H1 (cell line): ENCODE measurements at regions not wholly inside any gene's neighbourhood (a gene's known extent, or its start where the extent isn't known, plus 50 kb on each side); places are given as distances from the start of the nearest gene placed in this dataset.

Experiments
- CTCF ChIA-PET: fragments of 300-600 bp; sonication (Branson Sonifier 250); formaldehyde crosslinking; loops from one replicate; lab custom pipeline; 2021; ENCODE audit not compliant: partially characterized antibody; lab: Charles Lee
- POLR2A ChIA-PET: fragments of 300-600 bp; sonication (Branson Sonifier 250); formaldehyde crosslinking; loops from one replicate; lab custom pipeline; 2021; ENCODE audit warnings: inconsistent platforms; ENCODE audit not compliant: partially characterized antibody; lab: Charles Lee
- DNase-seq, 2 experiments: peaks; one replicate each; pipeline versions ENCODE4 v3.0.0 to v3.0.0-alpha.2; 2010 to 2022; ENCODE audit warnings: low spot score in 2 of 2, low read depth in 1 of 2, mixed read lengths in 1 of 2
- FAIRE-seq: peaks from 2 replicates; lab custom pipeline; 2011; peaks lifted over from hg19 to GRCh38; lab: Jason Lieb, UNC
- H2AFZ ChIP-seq: 2 replicates; pipeline ENCODE4 v1.8.1; 2012; ENCODE audit warnings: low read length, inconsistent platforms
- H2AK5ac ChIP-seq: 2 replicates; pipeline ENCODE4 v1.6.1; 2013; ENCODE audit warnings: low read depth, low read length
- H2BK120ac ChIP-seq: replicated peaks from 2 replicates; pipeline ENCODE3; 2013; ENCODE audit warnings: low read depth, low read length, inconsistent platforms
- H2BK12ac ChIP-seq: 2 replicates; pipeline ENCODE4 v1.6.1; 2013; ENCODE audit warnings: low read depth, low read length
- H2BK15ac ChIP-seq: 2 replicates; pipeline ENCODE4 v1.6.1; 2013; ENCODE audit warnings: low read length
- H2BK20ac ChIP-seq: 2 replicates; pipeline ENCODE4 v1.6.1; 2013; ENCODE audit warnings: low read length
- H2BK5ac ChIP-seq: 2 replicates; pipeline ENCODE4 v1.6.1; 2013; ENCODE audit warnings: low read depth, low read length
- H3K14ac ChIP-seq: 2 replicates; pipeline ENCODE4 v1.6.1; 2013; ENCODE audit warnings: inconsistent platforms; ENCODE audit not compliant: insufficient read length
- H3K18ac ChIP-seq: 2 replicates; pipeline ENCODE4 v1.6.1; 2013; ENCODE audit warnings: low read length; ENCODE audit errors: extremely low read depth
- H3K23ac ChIP-seq: 2 replicates; pipeline ENCODE4 v1.6.1; 2013; ENCODE audit warnings: inconsistent platforms; ENCODE audit not compliant: insufficient read length
- H3K23me2 ChIP-seq: 2 replicates; pipeline ENCODE4 v1.6.1; 2013; ENCODE audit warnings: low read depth, low read length
- H3K27ac ChIP-seq: 2 replicates; pipeline ENCODE4 v1.6.1; 2011; ENCODE audit warnings: low read depth, low read length, inconsistent platforms
- H3K27me3 ChIP-seq, 4 experiments: replicated peaks in 1 of 4; 1 replicate in 1 of 4; 2 replicates in 3 of 4; pipeline versions ENCODE4 v1.6.1 to v1.8.1; 2011 to 2013; ENCODE audit warnings: low read length in 3 of 4, mild to moderate bottlenecking in 3 of 4, inconsistent platforms in 2 of 4, mixed read lengths in 2 of 4, moderate library complexity in 1 of 4; ENCODE audit not compliant: control insufficient read depth in 3 of 4, insufficient read depth in 3 of 4; ENCODE audit errors: extremely low read depth in 1 of 4
- H3K36me3 ChIP-seq, 4 experiments: 2 replicates each; pipeline versions ENCODE4 v1.6.1 to v1.8.1; 2011 to 2013; ENCODE audit warnings: mild to moderate bottlenecking in 4 of 4, low read length in 3 of 4, moderate library complexity in 2 of 4, control low read depth in 1 of 4, inconsistent platforms in 1 of 4; ENCODE audit not compliant: insufficient read depth in 4 of 4, control insufficient read depth in 2 of 4
- H3K4ac ChIP-seq: replicated peaks from 2 replicates; pipeline ENCODE3; 2013; ENCODE audit warnings: low read length, low read depth, mixed read lengths, inconsistent platforms; ENCODE audit not compliant: insufficient read length
- H3K4me1 ChIP-seq, 4 experiments: replicated peaks in 1 of 4; 1 replicate in 1 of 4; 2 replicates in 3 of 4; pipeline versions ENCODE4 v1.6.1 to v1.8.1; 2011 to 2013; ENCODE audit warnings: low read length in 3 of 4, inconsistent platforms in 2 of 4, mixed read lengths in 1 of 4; ENCODE audit not compliant: insufficient read depth in 4 of 4, control insufficient read depth in 3 of 4
- H3K4me2 ChIP-seq, 2 experiments: 2 replicates each; pipeline versions ENCODE4 v1.6.1 to v1.8.1; 2011 to 2013; ENCODE audit warnings: low read depth in 2 of 2, low read length in 2 of 2, control low read depth in 1 of 2, inconsistent platforms in 1 of 2, mild to moderate bottlenecking in 1 of 2; ENCODE audit not compliant: insufficient read depth in 1 of 2
- H3K4me3 ChIP-seq, 4 experiments: fragments of 200-600, 300-600 bp in 1 of 4; sonication (generic), shearing (Covaris generic), sonication (Bioruptor Twin) in 1 of 4; 2 replicates each; pipeline versions ENCODE4 v1.5.1 to v1.8.1; 2011 to 2016; ENCODE audit warnings: low read length in 4 of 4, low read depth in 3 of 4, control low read depth in 2 of 4, inconsistent platforms in 2 of 4, mild to moderate bottlenecking in 2 of 4, mixed read lengths in 1 of 4, moderate library complexity in 1 of 4; ENCODE audit not compliant: insufficient read depth in 2 of 4; ENCODE audit errors: extremely low read depth in 1 of 4
- H3K56ac ChIP-seq: replicated peaks from 2 replicates; pipeline ENCODE3; 2013; ENCODE audit warnings: low read depth, mild to moderate bottlenecking, mixed read lengths, low read length, inconsistent platforms; ENCODE audit not compliant: insufficient read length
- H3K79me1 ChIP-seq: 2 replicates; pipeline ENCODE4 v1.6.1; 2013; ENCODE audit warnings: low read depth, low read length, control low read depth
- H3K79me2 ChIP-seq, 2 experiments: 2 replicates each; pipeline versions ENCODE4 v1.6.1 to v1.8.1; 2012 to 2013; ENCODE audit warnings: low read length in 2 of 2, mild to moderate bottlenecking in 2 of 2, inconsistent platforms in 1 of 2; ENCODE audit not compliant: insufficient read depth in 2 of 2, control insufficient read depth in 1 of 2
- H3K9ac ChIP-seq, 4 experiments: replicated peaks in 1 of 4; 1 replicate in 1 of 4; 2 replicates in 3 of 4; pipeline versions ENCODE4 v1.6.1 to v1.8.1; 2011 to 2013; ENCODE audit warnings: low read depth in 3 of 4, low read length in 3 of 4, control low read depth in 2 of 4, mild to moderate bottlenecking in 2 of 4, moderate library complexity in 2 of 4, inconsistent platforms in 1 of 4; ENCODE audit errors: extremely low read depth in 1 of 4
- H3K9me3 ChIP-seq, 2 experiments: 2 replicates each; pipeline versions ENCODE4 v1.6.1 to v1.8.1; 2012 to 2013; ENCODE audit warnings: mild to moderate bottlenecking in 2 of 2, moderate library complexity in 2 of 2, control low read depth in 1 of 2, inconsistent platforms in 1 of 2, low read depth in 1 of 2, low read length in 1 of 2, mixed read lengths in 1 of 2; ENCODE audit not compliant: insufficient read depth in 2 of 2
- H4K20me1 ChIP-seq, 2 experiments: replicated peaks in 1 of 2; 2 replicates each; pipeline versions ENCODE3 to v1.8.1; 2011 to 2013; ENCODE audit warnings: inconsistent platforms in 2 of 2, low read length in 2 of 2, mild to moderate bottlenecking in 1 of 2; ENCODE audit not compliant: insufficient read depth in 2 of 2, control insufficient read depth in 1 of 2
- H4K5ac ChIP-seq: 2 replicates; pipeline ENCODE4 v1.6.1; 2013; ENCODE audit warnings: low read length, low read depth, mixed read lengths, inconsistent platforms; ENCODE audit not compliant: insufficient read length
- H4K8ac ChIP-seq: 2 replicates; pipeline ENCODE4 v1.8.0; 2013; ENCODE audit warnings: mild to moderate bottlenecking, moderate library complexity, low read length, inconsistent platforms; ENCODE audit not compliant: insufficient read depth; ENCODE audit errors: extremely low read depth
- H4K91ac ChIP-seq: replicated peaks from 2 replicates; pipeline ENCODE3; 2013; ENCODE audit warnings: low read length, mixed read lengths, inconsistent platforms; ENCODE audit not compliant: insufficient read length
- BACH1 ChIP-seq: IDR thresholded peaks from 2 replicates; pipeline ENCODE4 v1.6.1; 2012; ENCODE audit warnings: low read length, improper control_type of control experiment
- CBX8 ChIP-seq: fragments of 300-800, 300-1000 bp; sonication (generic); IDR thresholded peaks from 2 replicates; pipeline ENCODE4 v1.7.1; 2016; ENCODE audit warnings: low read depth, low read length, borderline replicate concordance
- CTCF ChIP-seq, 3 experiments: IDR thresholded peaks; 1 replicate in 2 of 3; 2 replicates in 1 of 3; pipeline versions ENCODE4 v1.5.1 to v1.6.1; 2011; ENCODE audit warnings: low read length in 3 of 3, mild to moderate bottlenecking in 3 of 3, inconsistent platforms in 2 of 3, low read depth in 1 of 3, moderate library complexity in 1 of 3; ENCODE audit not compliant: insufficient read depth in 1 of 3; ENCODE audit errors: control extremely low read depth in 1 of 3
- EGR1 ChIP-seq: IDR thresholded peaks from 2 replicates; pipeline ENCODE4 v1.6.1; 2011; ENCODE audit warnings: low read depth, low read length, borderline replicate concordance
- EP300 ChIP-seq, 2 experiments: IDR thresholded peaks; 1 replicate in 1 of 2; 2 replicates in 1 of 2; pipeline ENCODE4 v1.6.1; 2011 to 2012; ENCODE audit warnings: low read depth in 2 of 2, low read length in 2 of 2, mild to moderate bottlenecking in 2 of 2, borderline replicate concordance in 1 of 2, inconsistent platforms in 1 of 2, moderate library complexity in 1 of 2
- EZH2 ChIP-seq: fragments of 200-600 bp; sonication (generic); IDR thresholded peaks from 2 replicates; pipeline ENCODE4 v1.7.1; 2012; ENCODE audit warnings: low read depth, mild to moderate bottlenecking, moderate library complexity, low read length, inconsistent platforms; ENCODE audit not compliant: severe bottlenecking
- JUND ChIP-seq: IDR thresholded peaks from 2 replicates; pipeline ENCODE4 v1.6.1; 2011; ENCODE audit warnings: mild to moderate bottlenecking, improper control_type of control experiment, low read length
- SIRT6 ChIP-seq: IDR thresholded peaks from one replicate; pipeline ENCODE4 v1.7.1; 2012; ENCODE audit warnings: low read length, inconsistent platforms
- USF2 ChIP-seq: IDR thresholded peaks from 2 replicates; pipeline ENCODE4 v1.6.1; 2011; ENCODE audit warnings: low read length, improper control_type of control experiment
- WGBS, 2 experiments: shearing (Covaris generic) in 1 of 2; methylation state at CpG; one replicate each; pipeline versions ENCODE4 v1.1.6 to v1.1.7; 2013 to 2015; ENCODE audit warnings: low lambda C conversion rate in 2 of 2, mixed read lengths in 2 of 2, inconsistent platforms in 1 of 2, low coverage in 1 of 2, missing lambda C conversion rate in 1 of 2; ENCODE audit not compliant: insufficient replicate concordance in 2 of 2, insufficient coverage in 1 of 2, insufficient read length in 1 of 2; ENCODE audit errors: extremely low coverage in 1 of 2, missing lambda C conversion rate in 1 of 2; 5-methylcytosine and 5-hydroxymethylcytosine counted together

GRCh38 chr2:189372688-189373257, 68.5 kb upstream of the WDR75 start:
- H2BK15ac ChIP-seq: no peak overlapping the region
- H3K27me3 ChIP-seq: no peaks in the 10 kb centered on the region
- no peak for TF ChIP-seq SIRT6
- no peak for TF ChIP-seq CBX8
- no peak for TF ChIP-seq JUND
- no peak for TF ChIP-seq EP300 (IDR thresholded peaks at IDR 0.05; ENCODE audit: borderline replicate concordance in 1 of 2, low read depth in 2 of 2, low read length in 2 of 2)
- TF ChIP-seq EZH2: no peak
- TF ChIP-seq BACH1: no peak
- TF ChIP-seq EGR1: no peak
- TF ChIP-seq USF2: no peak
- no peak for TF ChIP-seq CTCF (IDR thresholded peaks at IDR 0.05; ENCODE audit: control extremely low read depth in 1 of 3, insufficient read depth in 1 of 3, low read depth in 1 of 3, low read length in 3 of 3)
- TF ChIP-seq, all 59 proteins: peak for 0
- no peak overlapping the region for H3K23ac ChIP-seq
- H3K23me2 ChIP-seq: no peaks in the 10 kb centered on the region; the same call in 1 of the 2 replicates
- H2BK20ac ChIP-seq: no peak overlapping the region
- CTCF ChIA-PET: no interaction called here
- H2BK5ac ChIP-seq: no peak overlapping the region
- no peak overlapping the region for H4K8ac ChIP-seq
- H3K9me3 ChIP-seq: no peaks in the 10 kb centered on the region
- no peak for DNase-seq
- no peak overlapping the region for H2AFZ ChIP-seq
- no peaks in the 10 kb centered on the region for H3K4me1 ChIP-seq
- no peak overlapping the region for H3K56ac ChIP-seq
- no peak overlapping the region for H3K27ac ChIP-seq
- H2AK5ac ChIP-seq: no peak overlapping the region
- no peak overlapping the region for H4K5ac ChIP-seq
- H4K20me1 ChIP-seq: no peaks in the 10 kb centered on the region
- no peak overlapping the region for H3K4ac ChIP-seq
- H3K79me2 ChIP-seq: no peaks in the 10 kb centered on the region
- WGBS, 2 experiments: 84% methylated on average over 1 of the region's 1 CpG; no CpG with 5 or more reads in 1 of the 2 experiments
- no peak overlapping the region for H3K4me2 ChIP-seq
- no peak overlapping the region for H3K4me3 ChIP-seq
- H4K91ac ChIP-seq: no peak overlapping the region
- no peaks in the 10 kb centered on the region for H3K36me3 ChIP-seq
- H3K14ac ChIP-seq: no peak overlapping the region
- H3K79me1 ChIP-seq: no peaks in the 10 kb centered on the region
- no peak overlapping the region for H3K18ac ChIP-seq
- H2BK120ac ChIP-seq: no peak overlapping the region
- H3K9ac ChIP-seq: no peak overlapping the region
- POLR2A ChIA-PET: no interaction called here
- no peak for FAIRE-seq
- no peak overlapping the region for H2BK12ac ChIP-seq
